ENCODE measurements at regions not wholly inside any gene's neighbourhood (a gene's known extent, or its start where the extent isn't known, plus 50 kb on each side); places are given as distances from the start of the nearest gene placed in this dataset.
"Not testable (repeated sequence)": the region's sequence is repeated elsewhere in the genome, so short reads cannot be mapped to it uniquely, and the experiment has no call there.

DNA sequence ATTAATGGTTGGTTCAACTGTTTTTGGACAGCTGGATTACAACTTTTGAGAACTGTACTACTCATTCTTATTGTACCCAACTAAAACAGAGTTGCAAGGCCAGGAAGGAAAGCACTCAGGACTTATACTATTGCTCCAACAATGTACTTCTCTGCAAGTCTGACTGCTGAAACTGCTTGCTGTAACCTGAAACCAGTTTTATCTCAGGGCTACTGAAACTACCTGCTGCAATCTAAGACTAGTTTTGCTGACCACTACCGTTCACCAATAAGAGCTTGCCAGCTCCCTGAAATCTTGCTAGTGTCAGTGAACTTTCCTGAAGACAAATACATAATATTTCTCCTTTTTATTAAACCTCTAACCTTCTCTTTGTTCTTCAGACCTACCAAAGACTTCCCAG, 157.3 kb downstream of the CDCA7 start:
- no peaks in the 10 kb centered on the region for H3K36me3 ChIP-seq (ENCODE audit: insufficient read depth, low read length)
- H3K79me2 ChIP-seq (ENCODE audit: control insufficient read depth, insufficient read depth, low read length, unreplicated experiment) = no peaks in the 10 kb centered on the region
- H3K4me3 ChIP-seq (ENCODE audit: low read depth, low read length) = no peak overlapping the region
- no peak overlapping the region for H3K27ac ChIP-seq (ENCODE audit: low read depth, low read length)
- no peaks in the 10 kb centered on the region for H3K4me1 ChIP-seq (ENCODE audit: control insufficient read depth, insufficient read depth, low read length, unreplicated experiment)
- peaks cover 96% of the 10 kb centered on the region for H3K27me3 ChIP-seq (ENCODE audit: insufficient read depth, low read length)
- no peak overlapping the region for H2AFZ ChIP-seq (ENCODE audit: low read length, unreplicated experiment)

DNA sequence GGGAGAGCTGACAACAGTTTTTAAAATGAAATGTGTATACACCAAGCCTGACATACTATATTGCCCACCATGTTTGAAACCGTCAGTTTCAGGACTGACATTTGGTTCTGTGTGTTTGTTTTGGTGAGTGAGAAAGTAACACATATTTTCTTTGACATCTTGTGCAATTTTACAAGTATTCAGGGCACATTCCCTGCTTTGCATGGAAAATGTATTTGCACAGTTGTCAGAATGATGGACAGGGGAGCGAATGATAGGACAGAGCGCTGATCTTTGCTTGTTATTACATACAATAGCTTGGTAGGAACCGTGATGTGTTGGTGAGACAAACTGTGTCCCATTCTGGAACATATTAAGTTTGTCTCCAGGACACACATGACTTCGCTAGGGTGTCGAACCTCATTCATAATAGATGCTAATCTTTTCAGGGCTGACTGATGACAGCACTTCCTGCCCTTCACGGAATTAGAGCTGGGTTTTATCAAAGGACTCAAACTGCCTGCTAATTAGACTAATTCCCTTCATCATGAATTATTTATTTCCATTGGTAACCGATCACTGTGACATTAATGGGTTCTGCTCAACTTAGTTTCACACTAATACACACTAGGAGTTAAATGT, 158.5 kb downstream of the CDCA7 start:
- Histone ChIP-seq H2AFZ (ENCODE audit: low read length, unreplicated experiment) (no peak overlapping the region), H3K36me3 (ENCODE audit: insufficient read depth, low read length) (no peaks in the 10 kb centered on the region), H3K27me3 (ENCODE audit: insufficient read depth, low read length) (peaks cover 87% of the 10 kb centered on the region), H3K27ac (ENCODE audit: low read depth, low read length) (no peak overlapping the region), H3K79me2 (ENCODE audit: control insufficient read depth, insufficient read depth, low read length, unreplicated experiment) (no peaks in the 10 kb centered on the region), H3K4me3 (ENCODE audit: low read depth, low read length) (no peak overlapping the region), H3K4me1 (ENCODE audit: control insufficient read depth, insufficient read depth, low read length, unreplicated experiment) (no peaks in the 10 kb centered on the region)

DNA sequence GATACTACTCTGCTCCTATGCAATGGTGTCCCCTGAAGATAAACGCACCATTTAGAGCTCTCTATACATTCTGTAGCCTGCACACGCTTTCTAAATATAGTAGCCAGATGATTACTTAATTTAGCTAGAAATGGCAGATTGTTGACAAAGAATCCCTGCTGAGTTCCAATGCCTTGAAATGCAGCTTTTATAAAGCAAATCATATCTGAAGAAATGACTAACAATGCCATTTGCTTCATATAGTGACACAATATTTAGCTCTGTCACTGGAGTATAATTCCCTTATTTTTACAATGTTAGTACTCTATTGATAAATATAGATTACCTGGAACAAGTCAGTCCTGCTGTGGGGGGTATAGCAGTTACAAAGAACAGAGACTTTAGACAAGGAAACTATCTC, 166.2 kb downstream of the CDCA7 start:
- Histone ChIP-seq H3K4me1 (ENCODE audit: control insufficient read depth, insufficient read depth, low read length, unreplicated experiment) (no peaks in the 10 kb centered on the region), H3K27me3 (ENCODE audit: insufficient read depth, low read length) (peaks cover 76% of the 10 kb centered on the region), H3K4me3 (ENCODE audit: low read depth, low read length) (no peak overlapping the region), H3K36me3 (ENCODE audit: insufficient read depth, low read length) (no peaks in the 10 kb centered on the region), H3K79me2 (ENCODE audit: control insufficient read depth, insufficient read depth, low read length, unreplicated experiment) (no peaks in the 10 kb centered on the region), H2AFZ (ENCODE audit: low read length, unreplicated experiment) (no peak overlapping the region), H3K27ac (ENCODE audit: low read depth, low read length) (no peak overlapping the region)

DNA sequence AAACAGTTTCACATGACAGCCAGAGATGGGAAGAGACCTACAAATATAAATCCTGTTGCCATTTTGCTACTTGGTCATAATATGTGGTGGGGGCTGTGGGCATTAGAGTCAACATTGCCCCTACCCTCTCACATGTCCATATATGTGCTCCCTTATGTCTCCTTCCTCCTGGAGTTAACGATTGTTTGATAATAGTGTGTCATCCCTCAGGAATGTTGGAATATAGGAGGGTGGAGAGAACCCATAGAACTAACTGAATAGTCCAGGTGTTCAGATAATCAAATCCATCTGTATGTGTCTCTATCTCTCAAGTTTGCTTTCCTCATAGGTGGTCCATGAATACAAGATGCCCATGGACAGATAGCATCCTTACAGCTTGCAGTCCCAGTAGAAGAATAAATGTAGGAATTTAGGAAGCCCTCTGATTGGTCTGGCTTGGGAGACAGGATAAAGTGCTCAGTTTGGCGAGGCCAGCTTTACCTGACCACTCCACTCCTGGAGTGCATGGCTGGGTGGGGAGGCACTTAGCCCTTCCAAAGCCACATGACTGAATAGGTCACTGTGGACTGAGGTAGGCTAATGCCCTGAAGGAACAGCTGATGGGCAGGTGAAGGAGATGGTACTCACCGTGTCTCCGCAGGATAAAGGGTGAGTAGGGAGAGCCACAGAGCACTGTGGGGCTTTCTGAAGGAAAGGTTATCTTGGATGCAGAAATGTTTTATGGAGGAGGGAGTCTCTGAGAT, 166.9 kb downstream of the CDCA7 start:
- H3K4me3 ChIP-seq (ENCODE audit: low read depth, low read length) = no peak overlapping the region
- H3K79me2 ChIP-seq (ENCODE audit: control insufficient read depth, insufficient read depth, low read length, unreplicated experiment) = no peaks in the 10 kb centered on the region
- no peak overlapping the region for H3K27ac ChIP-seq (ENCODE audit: low read depth, low read length)
- H3K36me3 ChIP-seq (ENCODE audit: insufficient read depth, low read length) = no peaks in the 10 kb centered on the region
- H3K4me1 ChIP-seq (ENCODE audit: control insufficient read depth, insufficient read depth, low read length, unreplicated experiment) = no peaks in the 10 kb centered on the region
- H2AFZ ChIP-seq (ENCODE audit: low read length, unreplicated experiment) = no peak overlapping the region
- peaks cover 72% of the 10 kb centered on the region for H3K27me3 ChIP-seq (ENCODE audit: insufficient read depth, low read length)

DNA sequence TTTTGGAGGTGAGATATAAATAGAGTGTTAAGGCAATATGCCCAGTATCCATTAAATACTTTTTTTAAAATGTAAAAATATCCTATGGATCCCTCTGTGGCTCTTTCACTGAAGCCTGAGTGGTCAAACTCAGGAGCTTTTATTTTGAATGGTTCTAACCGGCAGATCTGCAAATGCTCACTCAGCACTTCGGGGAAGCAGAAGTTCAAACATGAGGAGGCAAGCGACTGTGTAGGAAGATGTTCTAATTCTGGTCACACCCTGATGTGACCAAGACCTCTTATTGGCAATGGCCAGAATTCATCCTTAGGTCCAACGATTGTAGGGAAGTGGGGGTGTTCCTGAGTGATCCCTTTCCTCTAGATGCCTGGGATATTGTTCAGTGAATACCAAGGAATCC, 168.8 kb downstream of the CDCA7 start:
- H3K4me1 ChIP-seq (ENCODE audit: control insufficient read depth, insufficient read depth, low read length, unreplicated experiment) = no peaks in the 10 kb centered on the region
- no peak overlapping the region for H2AFZ ChIP-seq (ENCODE audit: low read length, unreplicated experiment)
- no peak overlapping the region for H3K27ac ChIP-seq (ENCODE audit: low read depth, low read length)
- H3K27me3 ChIP-seq (ENCODE audit: insufficient read depth, low read length) = peaks cover 66% of the 10 kb centered on the region
- no peak overlapping the region for H3K4me3 ChIP-seq (ENCODE audit: low read depth, low read length)
- no peaks in the 10 kb centered on the region for H3K36me3 ChIP-seq (ENCODE audit: insufficient read depth, low read length)
- H3K79me2 ChIP-seq (ENCODE audit: control insufficient read depth, insufficient read depth, low read length, unreplicated experiment) = no peaks in the 10 kb centered on the region

DNA sequence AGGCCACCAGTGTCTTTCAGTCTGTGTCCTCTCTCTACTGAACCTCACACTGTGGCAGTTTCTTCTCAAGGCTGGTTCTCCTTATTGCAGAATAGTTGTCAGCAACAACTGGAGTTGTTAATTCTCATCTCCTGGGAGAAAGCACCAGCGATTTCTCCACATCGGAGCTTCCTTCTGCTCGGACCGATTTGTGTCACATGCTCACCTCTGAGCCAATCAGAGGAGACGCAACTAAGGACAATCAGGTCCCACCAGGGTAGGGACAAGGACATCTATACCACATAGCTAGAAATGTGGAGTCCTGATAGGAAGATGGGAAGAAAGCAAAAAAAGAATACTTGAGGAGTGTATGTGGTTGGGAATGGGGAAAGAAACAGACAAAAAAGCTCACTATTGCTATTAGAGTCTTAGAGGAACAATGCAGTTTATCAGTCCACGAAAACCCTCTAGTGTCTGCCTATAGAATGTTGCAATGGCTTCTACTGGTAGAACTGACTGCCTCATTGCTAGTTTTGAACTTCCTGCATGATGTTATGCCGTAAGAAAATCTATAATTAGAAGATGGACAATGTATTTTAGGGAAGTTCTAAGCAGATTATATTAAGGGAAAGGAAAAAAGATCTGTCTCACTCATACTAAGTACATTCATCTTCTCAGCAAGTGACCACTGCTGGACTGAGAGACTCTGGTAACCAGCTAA, 169.7 kb downstream of the CDCA7 start:
- Histone ChIP-seq H3K4me3 (ENCODE audit: low read depth, low read length) (no peak overlapping the region), H3K27me3 (ENCODE audit: insufficient read depth, low read length) (peaks cover 63% of the 10 kb centered on the region), H3K36me3 (ENCODE audit: insufficient read depth, low read length) (no peaks in the 10 kb centered on the region), H3K79me2 (ENCODE audit: control insufficient read depth, insufficient read depth, low read length, unreplicated experiment) (no peaks in the 10 kb centered on the region), H3K27ac (ENCODE audit: low read depth, low read length) (no peak overlapping the region), H2AFZ (ENCODE audit: low read length, unreplicated experiment) (no peak overlapping the region), H3K4me1 (ENCODE audit: control insufficient read depth, insufficient read depth, low read length, unreplicated experiment) (no peaks in the 10 kb centered on the region)

DNA sequence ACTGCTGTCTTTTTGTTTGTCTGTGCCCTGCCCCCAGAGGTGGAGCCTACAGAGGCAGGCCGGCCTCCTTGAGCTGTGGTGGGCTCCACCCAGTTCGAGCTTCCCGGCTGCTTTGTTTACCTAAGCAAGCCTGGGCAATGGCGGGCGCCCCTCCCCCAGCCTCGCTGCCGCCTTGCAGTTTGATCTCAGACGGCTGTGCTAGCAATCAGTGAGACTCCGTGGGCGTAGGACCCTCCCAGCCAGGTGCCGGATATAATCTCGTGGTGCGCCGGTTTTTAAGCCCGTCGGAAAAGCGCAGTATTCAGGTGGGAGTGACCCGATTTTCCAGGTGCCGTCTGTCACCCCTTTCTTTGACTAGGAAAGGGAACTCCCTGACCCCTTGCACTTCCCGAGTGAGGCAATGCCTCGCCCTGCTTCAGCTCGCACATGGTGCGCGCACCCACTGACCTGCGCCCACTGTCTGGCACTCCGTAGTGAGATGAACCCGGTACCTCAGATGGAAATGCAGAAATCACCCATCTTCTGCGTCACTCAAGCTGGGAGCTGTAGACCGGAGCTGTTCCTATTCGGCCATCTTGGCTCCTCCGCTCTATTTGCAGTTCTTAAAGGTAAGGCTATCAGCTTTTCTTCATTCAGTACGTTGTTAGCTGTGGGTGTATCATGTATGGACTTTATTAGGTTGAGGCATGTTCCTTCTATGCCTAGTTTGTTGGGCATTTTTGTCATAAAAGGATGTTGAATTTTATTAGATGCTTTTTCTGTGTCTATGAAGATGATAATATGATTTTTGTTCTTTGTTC, 178.3 kb downstream of the CDCA7 start:
- H3K79me2 ChIP-seq (ENCODE audit: control insufficient read depth, insufficient read depth, low read length, unreplicated experiment); H2AFZ ChIP-seq (ENCODE audit: low read length, unreplicated experiment); H3K4me1 ChIP-seq (ENCODE audit: control insufficient read depth, insufficient read depth, low read length, unreplicated experiment); H3K27ac ChIP-seq (ENCODE audit: low read depth, low read length); H3K36me3 ChIP-seq (ENCODE audit: insufficient read depth, low read length); H3K4me3 ChIP-seq (ENCODE audit: low read depth, low read length): not testable (repeated sequence)
- H3K27me3 ChIP-seq (ENCODE audit: insufficient read depth, low read length) = peaks cover 48% of the 10 kb centered on the region

DNA sequence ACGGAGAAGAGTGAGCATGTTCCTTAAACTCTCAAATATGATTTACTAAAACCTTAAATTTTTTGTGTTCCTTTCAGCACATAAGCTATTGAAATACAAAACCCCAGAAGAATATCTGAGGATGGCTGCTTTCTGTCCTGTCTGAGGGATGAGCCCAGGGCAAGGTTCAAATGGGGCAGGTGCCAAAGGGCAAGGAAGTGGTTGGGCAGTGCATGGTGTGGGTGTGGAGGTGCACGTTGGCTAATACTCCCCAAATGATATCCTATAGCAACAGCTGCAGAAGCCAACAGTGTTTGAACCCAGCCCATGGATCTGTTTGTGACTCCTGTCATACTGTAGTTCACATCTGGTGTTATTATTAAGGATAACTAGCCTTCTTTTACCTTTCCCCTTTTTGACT, 183.0 kb downstream of the CDCA7 start:
- Histone ChIP-seq H3K79me2 (ENCODE audit: control insufficient read depth, insufficient read depth, low read length, unreplicated experiment) (no peaks in the 10 kb centered on the region), H3K27ac (ENCODE audit: low read depth, low read length) (no peak overlapping the region), H2AFZ (ENCODE audit: low read length, unreplicated experiment) (no peak overlapping the region)

DNA sequence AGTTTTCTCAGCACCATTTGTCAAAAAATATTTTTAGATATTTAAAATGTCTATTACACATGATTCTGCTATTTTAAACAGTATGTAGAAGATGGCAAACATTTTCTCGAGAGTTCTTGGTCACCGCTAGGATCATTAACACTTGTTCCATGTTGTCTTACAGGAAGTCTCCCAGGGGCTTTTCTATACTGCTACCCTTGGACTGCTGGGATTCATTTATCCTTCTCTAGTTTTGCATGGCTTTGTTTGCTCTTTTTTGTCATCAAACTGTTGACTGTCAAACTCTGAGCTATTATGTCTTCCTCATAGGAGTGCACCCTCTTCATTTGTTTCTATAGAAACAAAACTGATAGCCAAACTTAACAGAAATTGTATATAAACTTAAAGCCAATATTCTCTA, 184.9 kb downstream of the CDCA7 start:
- no peaks in the 10 kb centered on the region for H3K4me1 ChIP-seq (ENCODE audit: control insufficient read depth, insufficient read depth, low read length, unreplicated experiment)
- no peak overlapping the region for H3K27ac ChIP-seq (ENCODE audit: low read depth, low read length)
- H3K79me2 ChIP-seq (ENCODE audit: control insufficient read depth, insufficient read depth, low read length, unreplicated experiment) = no peaks in the 10 kb centered on the region
- peaks cover 40% of the 10 kb centered on the region for H3K27me3 ChIP-seq (ENCODE audit: insufficient read depth, low read length)
- H2AFZ ChIP-seq (ENCODE audit: low read length, unreplicated experiment) = no peak overlapping the region
- no peaks in the 10 kb centered on the region for H3K36me3 ChIP-seq (ENCODE audit: insufficient read depth, low read length)
- H3K4me3 ChIP-seq (ENCODE audit: low read depth, low read length) = no peak overlapping the region

More for the DNA sequence above, 183.0 kb downstream of the CDCA7 start:
- Histone ChIP-seq H3K36me3 (ENCODE audit: insufficient read depth, low read length) (no peaks in the 10 kb centered on the region), H3K4me1 (ENCODE audit: control insufficient read depth, insufficient read depth, low read length, unreplicated experiment) (no peaks in the 10 kb centered on the region), H3K4me3 (ENCODE audit: low read depth, low read length) (no peak overlapping the region), H3K27me3 (ENCODE audit: insufficient read depth, low read length) (peaks cover 55% of the 10 kb centered on the region)

DNA sequence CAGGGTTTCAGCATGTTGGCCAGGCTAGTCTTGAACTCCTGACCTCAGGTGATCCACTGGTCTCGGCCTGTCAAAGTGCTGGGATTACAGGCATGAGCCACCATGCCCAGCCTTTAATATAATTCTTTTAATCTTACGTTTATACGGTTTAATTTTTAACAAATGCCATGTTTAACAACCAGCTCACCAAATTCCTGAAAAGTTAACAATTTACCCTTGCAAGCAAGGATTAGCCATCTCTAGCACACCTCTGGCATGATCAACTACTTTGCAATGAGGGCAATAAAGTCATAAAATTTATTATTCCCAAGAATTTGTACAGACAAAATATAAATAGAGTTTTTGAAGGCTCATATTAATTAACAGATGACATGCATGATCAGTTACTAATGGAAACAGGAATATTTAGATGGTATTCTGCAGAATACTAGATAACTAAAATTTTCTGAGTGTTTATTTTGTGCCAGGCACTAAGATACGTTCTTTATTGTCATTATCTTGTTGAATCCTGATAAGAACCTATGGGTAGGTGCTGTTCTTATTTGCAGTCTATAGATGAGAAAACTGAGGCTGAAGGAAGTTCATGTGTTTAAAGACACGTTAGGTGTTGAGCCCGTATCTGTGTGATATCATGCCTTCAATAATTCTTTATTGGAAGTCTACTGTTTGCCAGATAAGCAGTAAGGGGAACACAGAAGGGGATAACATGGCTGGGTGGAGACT, 190.1 kb downstream of the CDCA7 start:
- Histone ChIP-seq H3K4me3 (ENCODE audit: low read depth, low read length) (no peak overlapping the region), H2AFZ (ENCODE audit: low read length, unreplicated experiment) (no peak overlapping the region), H3K4me1 (ENCODE audit: control insufficient read depth, insufficient read depth, low read length, unreplicated experiment) (no peaks in the 10 kb centered on the region), H3K27ac (ENCODE audit: low read depth, low read length) (no peak overlapping the region), H3K79me2 (ENCODE audit: control insufficient read depth, insufficient read depth, low read length, unreplicated experiment) (no peaks in the 10 kb centered on the region), H3K36me3 (ENCODE audit: insufficient read depth, low read length) (no peaks in the 10 kb centered on the region), H3K27me3 (ENCODE audit: insufficient read depth, low read length) (peaks cover 17% of the 10 kb centered on the region)
